ENCODE measurements at regions not wholly inside any gene's neighbourhood (a gene's known extent, or its start where the extent isn't known, plus 50 kb on each side); places are given as distances from the start of the nearest gene placed in this dataset.

DNA sequence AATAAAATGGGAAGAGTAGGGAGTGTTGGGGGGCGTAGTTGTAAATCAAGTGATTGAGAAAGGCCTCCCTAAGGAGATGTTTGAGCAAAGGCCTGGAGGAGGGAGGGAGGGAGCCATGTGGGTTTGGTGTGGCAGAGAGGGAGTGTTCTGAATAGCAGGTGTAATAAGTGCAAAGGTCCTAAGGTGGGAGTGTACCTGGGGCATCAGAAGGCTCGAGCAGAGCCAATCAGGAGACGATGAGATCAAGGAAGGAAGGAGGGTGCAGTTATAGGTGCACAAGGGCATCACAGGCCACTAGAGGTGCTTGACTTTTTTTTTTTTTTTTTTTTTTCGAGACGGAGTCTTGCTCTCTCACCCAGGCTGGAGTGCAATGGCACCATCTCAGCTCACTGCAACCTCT, 77.9 kb upstream of the PLXNC1 start:
- DNase-seq = no peak

DNA sequence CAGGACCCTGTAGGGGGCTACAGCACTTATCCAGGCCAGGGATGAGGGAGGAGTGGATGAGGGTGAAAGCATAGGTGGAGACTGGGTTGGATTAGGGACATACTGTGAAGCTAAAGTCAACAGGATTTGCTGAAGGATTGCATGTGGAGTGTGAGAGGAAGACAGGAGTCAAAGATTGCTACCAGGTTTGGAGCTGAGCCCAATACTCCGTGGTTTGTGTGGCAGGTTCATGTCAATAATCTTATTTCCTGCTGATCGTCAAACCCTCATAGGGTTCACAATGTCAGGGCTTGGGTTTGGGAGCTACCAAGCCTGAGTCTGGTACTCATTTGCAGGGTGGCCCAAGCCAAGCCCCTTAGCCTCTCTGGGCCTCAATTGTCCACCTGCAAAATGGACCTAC, 77.1 kb upstream of the PLXNC1 start:
- DNase-seq = peak in 1 of 5 experiments; percentile 8

DNA sequence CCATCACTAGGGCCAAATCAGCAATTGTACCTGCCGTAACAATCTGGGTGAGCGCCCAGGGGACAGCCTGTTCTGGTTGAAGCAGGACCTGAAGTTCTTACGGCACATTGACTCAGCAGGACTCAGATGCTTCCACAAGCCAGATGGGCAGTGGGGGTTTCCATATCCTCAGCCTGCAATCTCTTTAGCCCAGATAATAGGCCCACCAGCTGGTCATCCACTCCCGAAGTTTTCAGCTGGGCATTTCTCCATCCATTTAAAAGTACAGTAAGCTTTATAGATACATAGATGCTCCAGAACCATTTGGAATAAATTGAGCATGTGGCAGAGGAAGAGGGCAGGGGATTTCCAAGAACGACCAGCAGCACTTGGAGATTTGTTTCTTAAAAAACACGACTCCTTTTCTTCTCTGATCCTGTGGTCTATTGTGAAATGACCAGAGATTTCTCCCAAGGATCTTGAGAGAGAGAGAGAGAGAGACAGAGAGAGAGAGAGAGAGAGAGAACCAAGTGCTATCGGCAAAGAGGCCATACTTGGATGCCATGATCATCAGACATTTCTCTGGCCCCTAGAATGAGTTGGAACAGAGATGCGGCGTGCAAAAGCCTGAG, 74.8 kb upstream of the PLXNC1 start:
- no peak for DNase-seq

DNA sequence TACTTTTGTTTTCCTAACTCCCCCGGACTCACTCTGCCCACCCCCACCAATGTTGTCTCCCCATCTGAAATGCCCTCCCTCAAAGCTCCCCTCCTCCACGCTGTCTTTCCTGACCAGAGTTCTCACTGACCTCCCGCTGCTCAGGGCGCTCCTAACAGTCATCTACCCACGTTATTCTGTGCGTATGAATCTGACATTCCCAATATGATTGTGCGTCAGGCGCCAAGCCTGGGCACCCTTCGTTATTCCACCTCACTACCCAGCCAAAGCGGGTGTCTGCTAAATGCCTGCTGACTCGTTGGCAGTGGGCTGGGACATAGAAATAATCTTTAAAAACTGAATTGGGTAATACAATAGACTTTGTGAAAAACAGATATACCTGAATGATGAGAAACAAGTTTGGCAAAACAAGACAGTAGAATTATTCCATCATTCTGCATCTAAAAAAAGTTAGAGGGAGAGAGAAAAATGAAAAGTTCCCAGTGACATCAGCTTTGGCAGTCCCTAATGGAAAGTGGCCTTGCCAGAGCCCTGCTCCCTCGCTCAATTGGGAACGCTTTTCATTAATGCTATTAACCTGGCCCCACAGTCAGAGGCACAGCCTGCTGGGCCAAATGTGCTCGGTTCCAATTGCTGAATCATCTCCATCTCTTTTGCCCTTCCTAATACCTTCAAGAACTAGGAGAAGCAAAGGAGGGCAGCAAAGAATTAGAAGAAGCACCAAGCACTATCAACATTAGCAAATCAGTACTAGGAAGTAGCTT, 74.0 kb upstream of the PLXNC1 start:
- DNase-seq = no peak

DNA sequence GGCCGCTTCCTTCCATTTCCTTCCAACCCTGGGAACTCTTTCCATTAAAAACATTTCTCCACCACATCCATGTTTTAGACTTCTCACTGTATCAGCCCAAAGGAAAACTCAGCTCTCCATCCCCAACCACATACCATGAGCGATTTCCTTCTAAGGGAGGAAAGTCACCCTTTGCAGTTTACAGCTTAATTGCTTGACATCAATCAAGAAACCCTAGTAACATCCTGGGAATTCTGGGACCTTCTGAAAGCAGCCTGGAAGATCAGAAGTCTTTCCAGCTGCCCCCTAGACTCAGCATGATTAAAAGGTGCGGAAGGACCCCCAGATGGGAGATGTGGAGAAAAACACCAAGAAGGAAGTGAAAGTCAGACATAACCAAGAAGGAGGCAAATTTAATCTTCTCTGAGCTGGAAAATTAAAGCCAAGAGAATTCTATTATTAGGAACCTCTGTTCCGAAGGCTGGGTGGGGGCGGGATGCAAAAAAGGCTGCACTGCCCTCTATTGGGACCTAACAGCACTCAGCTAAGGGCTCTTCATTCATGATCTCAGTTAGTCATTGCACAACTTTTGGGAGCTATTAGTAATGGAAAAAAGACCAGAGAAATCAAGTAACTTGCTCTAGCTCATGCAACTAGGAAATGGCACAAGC, 73.3 kb upstream of the PLXNC1 start:
- DNase-seq = no peak

DNA sequence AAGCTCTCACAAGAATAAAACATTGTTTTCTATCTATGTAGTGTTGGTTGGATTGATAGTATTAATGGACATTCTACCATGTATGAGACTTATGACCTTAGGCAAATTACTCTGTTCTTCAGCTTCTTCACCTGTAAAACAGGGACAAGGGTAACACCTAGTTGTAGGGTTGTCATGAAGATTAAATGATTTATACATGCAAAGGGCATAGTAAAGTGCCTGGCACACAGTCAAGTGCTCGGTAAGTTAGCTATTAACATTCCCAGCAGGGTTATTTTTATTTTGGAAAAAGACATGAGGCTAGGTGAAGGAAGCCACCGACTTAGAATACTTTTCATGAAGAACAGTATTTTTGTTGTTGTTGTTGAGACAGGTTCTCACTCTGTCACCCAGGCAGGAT, 71.2 kb upstream of the PLXNC1 start:
- DNase-seq = no peak

DNA sequence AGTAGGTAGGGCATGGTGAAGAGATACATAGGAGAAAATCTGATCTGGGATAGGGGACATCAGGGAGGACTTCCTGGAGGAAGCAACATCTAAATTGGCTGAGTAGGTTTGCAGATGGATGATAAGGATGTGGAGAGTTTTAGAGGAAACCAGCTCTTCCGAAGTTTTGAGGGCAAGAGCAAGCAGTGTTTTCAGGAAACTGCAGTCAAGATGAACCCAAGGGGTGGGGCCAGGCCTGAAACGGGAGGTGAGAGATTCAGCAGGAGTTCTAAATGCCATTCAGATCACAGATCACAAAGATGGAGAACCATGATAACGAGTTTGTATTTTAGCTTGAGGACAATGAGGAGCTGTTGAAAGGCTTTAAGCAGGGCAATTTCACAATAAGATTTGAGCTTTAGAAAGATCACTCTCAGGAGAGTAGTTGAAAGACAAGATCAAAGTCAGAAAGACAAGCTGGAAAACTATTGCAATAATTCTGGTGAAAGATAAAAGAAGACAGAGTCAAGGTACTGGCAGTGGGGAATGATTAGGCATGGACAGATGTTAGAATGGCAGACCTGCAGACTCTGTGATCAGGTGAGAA, 70.1 kb upstream of the PLXNC1 start:
- peak in 1 of 5 experiments; percentile 25 for DNase-seq

DNA sequence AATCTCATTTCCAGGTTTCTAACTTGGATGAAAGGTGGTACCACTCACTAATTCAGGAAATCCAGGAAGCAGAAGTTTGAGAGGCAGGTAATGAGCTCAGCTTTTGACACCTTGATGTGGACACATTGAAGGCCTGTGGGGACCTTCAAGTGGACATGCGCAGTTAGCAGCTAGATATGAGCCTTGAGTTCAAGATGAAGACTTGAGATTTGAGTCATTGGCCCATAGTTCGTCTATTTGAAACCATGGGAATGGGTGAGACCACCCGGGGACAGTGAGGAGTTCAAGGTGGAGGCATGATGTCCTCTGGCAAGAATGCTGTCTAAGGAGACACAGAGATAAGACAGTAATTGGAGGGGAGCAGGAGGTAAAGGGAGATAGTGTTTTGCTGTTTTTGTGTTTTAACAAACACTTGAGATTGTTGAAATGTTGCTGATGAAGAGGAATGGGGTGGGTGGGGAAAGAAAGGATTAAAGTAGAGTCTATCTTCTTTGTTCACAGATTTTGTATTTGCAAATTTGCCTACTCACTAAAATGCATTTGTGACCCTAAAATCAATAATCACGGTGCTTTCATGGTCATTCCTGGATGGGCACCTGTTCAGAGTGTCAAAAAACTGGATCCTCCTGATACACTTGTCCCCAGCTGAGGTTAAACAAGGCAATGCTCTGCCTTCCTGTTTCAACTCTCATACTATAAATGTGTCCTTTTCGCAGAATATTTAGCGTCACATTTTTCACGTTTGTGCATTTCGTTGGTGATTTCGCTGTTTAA, 69.5 kb upstream of the PLXNC1 start:
- DNase-seq = no peak

DNA sequence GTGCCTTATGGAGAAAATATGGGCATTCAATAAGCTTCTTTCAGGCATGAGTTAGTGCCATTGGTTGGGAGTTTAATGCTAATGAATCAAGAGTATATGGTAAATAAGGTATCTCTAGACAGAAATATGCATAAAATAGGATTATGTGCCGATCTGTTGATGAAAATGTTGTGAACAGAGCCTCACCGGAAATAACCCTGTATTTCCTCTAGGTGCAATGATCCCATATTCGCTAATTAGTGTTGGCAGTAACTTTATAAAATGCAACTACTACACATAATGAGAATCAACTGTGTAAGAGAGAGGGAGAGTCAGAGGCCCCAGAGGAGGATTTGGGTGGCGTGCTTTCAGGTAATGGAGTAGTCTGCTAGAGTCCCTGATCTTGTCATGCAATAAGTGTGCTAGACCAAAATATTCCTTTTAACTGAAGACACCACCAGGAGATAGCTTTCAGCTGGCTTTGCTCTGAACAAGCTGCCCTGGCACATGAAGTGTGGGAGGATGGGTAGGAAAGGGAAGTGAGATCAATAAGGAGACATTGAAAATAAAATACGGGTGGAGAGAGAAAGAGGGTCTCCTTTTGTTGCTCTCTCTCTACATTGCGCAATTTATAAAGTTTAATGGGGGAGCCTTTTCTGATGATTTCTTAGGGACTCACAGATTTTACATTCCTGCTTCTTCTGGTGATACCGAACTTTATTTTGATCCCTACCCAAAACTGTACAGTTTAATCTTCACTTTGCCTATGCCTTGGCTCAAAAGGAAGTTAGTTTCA, 68.6 kb upstream of the PLXNC1 start:
- no peak for DNase-seq

DNA sequence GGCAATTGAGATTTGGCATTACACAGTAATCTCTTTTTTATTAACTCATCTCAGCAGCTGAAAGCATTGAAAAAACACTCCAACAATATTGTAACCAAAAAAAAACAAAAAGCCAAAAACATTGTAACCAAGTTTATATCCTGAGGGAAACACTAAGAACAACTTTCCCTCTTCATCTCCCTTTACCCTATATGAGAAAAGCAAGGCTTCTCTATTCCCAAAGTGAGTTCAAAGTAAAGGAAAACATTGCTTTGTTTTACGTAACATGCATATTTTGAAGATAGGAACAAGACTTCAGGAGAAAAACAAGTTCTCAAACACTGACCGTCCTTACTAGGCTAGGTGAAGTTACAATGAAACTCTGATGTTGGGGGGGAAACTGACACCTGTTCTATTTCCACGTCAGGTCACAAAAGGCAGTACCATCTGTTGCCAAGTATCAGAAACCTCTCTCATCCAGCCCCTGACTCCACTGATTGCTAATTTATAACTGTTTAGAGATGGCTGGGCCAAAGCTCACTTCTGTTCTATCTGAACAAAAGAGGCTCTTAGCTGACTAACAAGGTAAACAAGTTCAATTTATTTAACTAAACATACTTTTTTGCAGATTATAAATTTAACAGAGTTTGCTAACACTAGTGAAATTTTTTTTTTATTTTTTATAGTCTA, 67.9 kb upstream of the PLXNC1 start:
- DNase-seq = no peak

DNA sequence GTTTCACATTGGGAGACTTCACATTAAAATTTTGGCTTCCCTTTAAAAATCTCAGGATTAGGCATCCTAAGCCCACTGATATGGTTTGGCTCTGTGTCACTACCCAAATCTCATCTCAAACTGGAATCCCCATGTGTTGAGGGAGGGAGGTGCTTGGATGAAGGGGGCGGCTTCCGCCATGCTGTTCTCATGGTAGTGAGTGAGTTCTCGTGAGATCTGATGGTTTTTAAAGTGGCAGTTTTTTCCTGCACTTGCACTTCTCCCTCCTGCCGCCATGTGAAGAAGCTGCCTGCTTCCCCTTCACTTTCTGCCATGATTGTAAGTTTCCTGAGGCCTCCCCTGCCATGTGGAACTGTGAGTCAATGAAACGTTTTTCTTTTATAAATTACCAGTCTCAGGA, 65.7 kb upstream of the PLXNC1 start:
- DNase-seq = no peak

DNA sequence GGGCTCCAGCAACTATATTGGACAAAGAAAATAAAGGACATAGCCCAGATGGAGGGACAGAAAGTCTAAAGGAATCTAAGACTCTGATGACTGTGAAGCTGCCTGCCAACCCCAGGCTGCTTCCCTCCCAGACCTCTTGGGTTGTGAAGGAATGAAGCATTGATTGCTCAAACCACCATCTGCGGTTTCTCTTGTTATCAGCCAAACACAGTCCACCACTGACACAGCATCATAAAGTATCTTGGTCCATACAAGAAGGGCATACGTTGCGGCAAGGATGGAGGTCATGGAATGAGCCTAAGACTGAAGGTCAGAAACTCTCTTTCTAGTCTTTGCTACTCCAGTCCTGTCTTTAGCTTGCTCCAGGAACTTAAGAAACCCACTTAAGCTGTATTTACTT, 58.5 kb upstream of the PLXNC1 start:
- no peak for DNase-seq

DNA sequence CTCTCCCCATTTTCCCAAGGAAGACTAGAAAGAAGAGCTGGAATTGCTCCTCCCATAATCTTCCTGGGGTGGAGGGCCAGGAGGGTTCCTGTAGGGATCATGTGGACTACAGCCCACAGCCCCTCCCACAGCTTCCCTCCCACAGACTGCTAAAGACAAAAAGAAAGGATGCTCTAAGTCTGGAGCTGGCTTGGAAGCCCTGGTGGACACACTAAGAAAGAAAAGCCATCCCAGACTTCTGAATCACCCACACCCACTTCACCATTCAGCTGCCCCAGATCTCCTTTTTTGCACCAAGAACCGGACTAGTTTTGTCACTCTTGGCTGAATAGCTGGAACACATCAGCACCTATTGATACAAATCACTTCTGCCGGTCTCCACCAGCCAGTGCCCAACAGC, 56.8 kb upstream of the PLXNC1 start:
- DNase-seq = no peak

DNA sequence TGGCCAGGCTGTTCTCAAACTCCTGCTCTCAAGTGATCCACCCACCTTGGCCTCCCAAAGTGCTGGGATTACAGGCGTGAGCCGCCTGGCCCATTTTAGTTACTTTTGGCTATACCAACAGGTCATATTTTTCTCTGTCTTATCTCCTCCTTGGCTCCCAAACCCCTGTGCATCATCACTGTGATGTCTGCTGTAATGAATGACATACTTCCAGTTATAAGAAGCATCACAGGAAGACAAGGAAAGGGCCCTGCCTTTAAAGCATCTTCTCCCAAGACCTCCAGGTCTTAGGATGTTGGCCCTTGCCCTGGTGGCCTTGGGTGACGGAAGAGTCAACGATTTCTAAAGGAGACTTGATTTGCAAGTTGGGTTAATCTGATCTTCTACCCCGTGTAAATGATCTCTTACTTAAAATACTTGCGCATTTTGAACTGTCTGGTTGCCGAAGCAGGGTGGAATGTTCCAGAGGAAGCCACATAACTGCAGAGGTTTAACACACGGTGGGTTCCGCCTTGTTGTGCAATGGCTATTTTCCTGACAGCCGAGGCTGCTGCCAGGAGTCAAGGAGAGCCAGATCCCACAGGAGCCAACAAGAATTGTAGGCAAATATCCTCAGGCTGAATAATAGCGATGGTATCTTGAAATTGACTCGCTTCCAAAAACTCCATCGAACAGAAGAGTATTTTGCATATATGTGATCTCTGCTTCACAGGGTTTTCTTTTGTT, 55.7 kb upstream of the PLXNC1 start:
- no peak for DNase-seq

DNA sequence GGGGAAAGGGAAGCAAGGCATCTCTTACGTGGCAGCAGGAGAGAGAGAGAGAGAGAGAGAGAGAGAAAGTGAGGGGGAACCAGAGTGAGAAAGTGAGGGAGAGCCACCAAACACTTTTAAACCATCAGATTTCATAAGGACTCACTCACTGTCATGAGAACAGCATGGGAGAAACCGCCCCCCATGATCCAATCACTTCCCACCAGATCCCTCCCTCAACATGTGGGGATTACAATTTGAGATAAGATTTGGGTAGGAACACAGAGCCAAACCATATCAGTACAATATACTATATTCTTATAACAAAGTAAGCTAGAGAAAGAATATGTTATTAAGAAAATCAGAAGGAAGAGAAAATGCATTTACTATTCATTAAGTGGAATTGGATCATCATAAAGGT, 53.7 kb upstream of the PLXNC1 start:
- no peak for DNase-seq

DNA sequence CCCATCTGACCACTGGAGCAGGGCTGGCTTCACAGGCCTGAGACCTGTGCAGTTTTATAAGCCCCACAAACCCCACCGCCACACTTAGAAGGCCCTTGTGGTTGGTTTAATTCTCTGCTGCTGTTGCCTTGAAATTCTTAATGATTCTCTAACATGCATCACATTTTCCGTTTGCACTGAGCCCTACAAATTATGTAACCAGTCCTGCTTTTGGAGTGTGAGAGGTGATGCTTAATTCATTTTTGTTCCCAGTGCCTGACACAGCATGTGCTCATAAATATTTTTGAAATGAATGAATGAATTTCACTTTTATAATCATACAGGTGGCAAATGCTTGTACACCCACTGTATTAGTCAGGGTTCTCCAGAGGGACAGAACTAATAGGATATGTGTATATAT, 52.8 kb upstream of the PLXNC1 start:
- DNase-seq = no peak

DNA sequence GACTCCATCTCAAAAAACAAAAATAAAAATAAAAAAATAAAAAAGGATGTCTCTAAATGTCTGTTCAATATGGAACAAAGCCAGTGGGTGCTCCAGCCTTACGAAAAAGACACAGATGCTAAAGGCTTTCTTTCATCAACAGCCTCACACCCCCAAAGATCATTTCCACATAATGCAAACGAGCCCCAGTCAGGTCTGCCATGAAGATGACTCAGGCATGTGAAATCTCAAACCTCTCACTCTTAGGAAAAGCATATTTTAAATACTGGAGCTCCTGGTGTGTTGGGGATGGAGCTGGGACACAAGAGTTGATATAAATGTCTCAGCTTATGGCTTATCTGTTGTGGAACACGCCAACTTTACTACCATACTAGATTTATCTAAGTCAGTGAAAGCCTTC, 49.9 kb upstream of the PLXNC1 start:
- DNase-seq = no peak

Measured in T-helper 2 cell (primary cell).